ENCODE measurements at regions not wholly inside any gene's neighbourhood (a gene's known extent, or its start where the extent isn't known, plus 50 kb on each side); places are given as distances from the start of the nearest gene placed in this dataset.

DNA sequence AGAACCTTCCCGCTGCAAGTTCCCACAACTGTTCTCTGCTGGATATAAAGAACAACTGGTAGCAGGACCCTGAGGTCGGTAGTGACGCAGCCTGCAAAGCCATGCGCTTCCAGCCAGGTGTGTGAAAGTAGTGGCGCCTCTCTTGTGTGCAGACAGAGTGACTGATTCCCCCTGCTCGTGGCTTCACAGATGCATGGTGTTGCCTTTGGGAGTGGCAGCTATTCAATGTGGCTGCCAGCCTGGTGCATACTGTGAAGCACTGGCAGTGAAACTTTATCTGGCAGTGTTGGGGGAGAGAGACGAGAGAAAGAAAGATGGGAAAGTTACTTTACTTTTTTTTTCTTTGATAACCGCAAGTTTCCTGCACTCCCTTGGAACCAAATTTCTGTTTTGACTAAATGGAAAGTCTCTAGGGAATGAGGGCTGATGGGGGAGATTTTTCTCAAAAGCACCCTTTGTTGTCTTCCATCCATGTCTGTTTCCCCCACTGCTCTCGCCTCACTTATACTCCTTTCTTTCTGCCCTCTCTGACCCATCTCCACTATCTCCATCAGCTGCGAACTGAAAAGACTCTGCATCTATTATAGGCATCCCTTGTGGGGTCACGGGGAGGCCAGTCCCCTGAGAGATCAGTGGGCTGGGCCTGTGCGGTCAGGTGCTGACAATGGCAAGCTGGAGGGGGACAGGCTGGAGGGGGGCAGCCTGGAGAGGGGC, 90.0 kb upstream of the TNP1 start:
- no peak for DNase-seq (ENCODE audit: low read depth)
- no peaks in the 10 kb centered on the region for H3K36me3 ChIP-seq (ENCODE audit: control insufficient read depth, insufficient read depth, low read length)
- no peaks in the 10 kb centered on the region for H3K27me3 ChIP-seq (ENCODE audit: control insufficient read depth, insufficient read depth, low read length)
- no peak overlapping the region for H3K4me3 ChIP-seq (ENCODE audit: low read depth, low read length)
- no peak for FAIRE-seq
- TF ChIP-seq, protein P1, sequence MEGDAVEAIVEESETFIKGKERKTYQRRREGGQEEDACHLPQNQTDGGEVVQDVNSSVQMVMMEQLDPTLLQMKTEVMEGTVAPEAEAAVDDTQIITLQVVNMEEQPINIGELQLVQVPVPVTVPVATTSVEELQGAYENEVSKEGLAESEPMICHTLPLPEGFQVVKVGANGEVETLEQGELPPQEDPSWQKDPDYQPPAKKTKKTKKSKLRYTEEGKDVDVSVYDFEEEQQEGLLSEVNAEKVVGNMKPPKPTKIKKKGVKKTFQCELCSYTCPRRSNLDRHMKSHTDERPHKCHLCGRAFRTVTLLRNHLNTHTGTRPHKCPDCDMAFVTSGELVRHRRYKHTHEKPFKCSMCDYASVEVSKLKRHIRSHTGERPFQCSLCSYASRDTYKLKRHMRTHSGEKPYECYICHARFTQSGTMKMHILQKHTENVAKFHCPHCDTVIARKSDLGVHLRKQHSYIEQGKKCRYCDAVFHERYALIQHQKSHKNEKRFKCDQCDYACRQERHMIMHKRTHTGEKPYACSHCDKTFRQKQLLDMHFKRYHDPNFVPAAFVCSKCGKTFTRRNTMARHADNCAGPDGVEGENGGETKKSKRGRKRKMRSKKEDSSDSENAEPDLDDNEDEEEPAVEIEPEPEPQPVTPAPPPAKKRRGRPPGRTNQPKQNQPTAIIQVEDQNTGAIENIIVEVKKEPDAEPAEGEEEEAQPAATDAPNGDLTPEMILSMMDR (IDR thresholded peaks at IDR 0.05; ENCODE audit: insufficient read depth, low read length, severe bottlenecking) = no peak

DNA sequence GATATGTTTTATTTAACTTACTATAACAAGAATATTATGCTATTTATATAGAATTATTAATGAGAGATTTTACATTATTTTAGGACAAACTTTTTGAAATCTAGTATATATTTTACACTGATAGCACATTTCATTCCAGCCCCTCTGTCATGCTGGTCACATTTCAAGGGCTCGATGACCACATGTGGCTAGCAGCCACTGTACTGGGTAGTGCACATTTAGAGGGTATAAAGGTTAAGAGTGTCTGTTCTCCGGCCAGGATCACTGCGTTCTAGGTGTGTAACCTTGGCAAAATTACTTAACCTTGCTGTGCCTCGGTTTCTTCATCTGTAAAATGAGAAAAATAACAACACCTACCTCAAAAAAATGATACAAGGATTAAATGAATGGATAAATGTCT, 87.2 kb upstream of the TNP1 start:
- Histone ChIP-seq H3K36me3 (ENCODE audit: control insufficient read depth, insufficient read depth, low read length) (no peaks in the 10 kb centered on the region), H3K4me3 (ENCODE audit: low read depth, low read length) (no peak overlapping the region), H3K27me3 (ENCODE audit: control insufficient read depth, insufficient read depth, low read length) (no peaks in the 10 kb centered on the region)
- FAIRE-seq (no peak), DNase-seq (ENCODE audit: low read depth) (no peak)
- TF ChIP-seq, protein P1 (IDR thresholded peaks at IDR 0.05; ENCODE audit: insufficient read depth, low read length, severe bottlenecking) = no peak

DNA sequence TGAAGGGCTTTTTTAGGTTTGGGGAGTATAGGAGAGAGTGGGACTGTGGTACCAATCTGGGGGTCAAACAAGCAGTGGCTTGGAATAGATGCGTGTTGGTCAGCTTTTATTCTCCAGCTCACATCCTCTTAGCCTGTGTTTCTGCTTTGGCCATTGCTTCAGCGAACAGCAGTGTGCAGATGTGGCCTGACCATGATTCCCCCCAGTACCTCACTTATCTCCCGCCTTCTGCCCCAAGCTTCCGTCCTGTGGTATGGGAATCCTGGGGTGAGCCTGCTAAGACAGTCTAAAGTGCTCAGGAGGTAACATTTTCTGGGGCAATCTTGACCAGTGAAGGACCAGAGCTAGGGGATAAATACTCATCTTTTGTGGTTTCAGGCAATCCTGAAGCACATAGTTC, 84.9 kb upstream of the TNP1 start:
- Histone ChIP-seq H3K36me3 (ENCODE audit: control insufficient read depth, insufficient read depth, low read length) (no peaks in the 10 kb centered on the region), H3K4me3 (ENCODE audit: low read depth, low read length) (no peak overlapping the region), H3K27me3 (ENCODE audit: control insufficient read depth, insufficient read depth, low read length) (no peaks in the 10 kb centered on the region)
- no peak for FAIRE-seq
- TF ChIP-seq, protein P1 (IDR thresholded peaks at IDR 0.05; ENCODE audit: insufficient read depth, low read length, severe bottlenecking) = no peak
- DNase-seq (ENCODE audit: low read depth) = no peak

DNA sequence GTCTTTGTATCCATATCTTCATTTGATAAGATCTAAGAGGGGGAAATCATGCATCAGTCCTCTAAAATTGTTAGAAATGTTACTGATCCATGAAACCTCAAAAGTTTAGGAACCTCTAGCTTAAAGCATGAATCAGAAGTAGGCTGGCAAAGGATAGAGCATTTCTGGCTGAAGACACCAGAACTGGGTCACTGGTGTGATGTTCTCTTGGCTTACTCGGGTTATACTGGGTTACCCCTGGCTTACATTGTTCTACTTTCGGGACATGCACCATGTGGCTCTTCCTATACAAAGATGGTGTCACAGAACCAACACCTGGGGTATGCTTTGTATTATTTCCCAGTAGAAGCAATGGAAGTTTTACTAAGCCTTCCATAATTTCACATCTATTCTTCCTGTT, 83.2 kb upstream of the TNP1 start:
- Histone ChIP-seq H3K4me3 (ENCODE audit: low read depth, low read length) (no peak overlapping the region), H3K36me3 (ENCODE audit: control insufficient read depth, insufficient read depth, low read length) (no peaks in the 10 kb centered on the region), H3K27me3 (ENCODE audit: control insufficient read depth, insufficient read depth, low read length) (no peaks in the 10 kb centered on the region)
- FAIRE-seq = no peak
- DNase-seq (ENCODE audit: low read depth) = no peak
- TF ChIP-seq, protein P1 (IDR thresholded peaks at IDR 0.05; ENCODE audit: insufficient read depth, low read length, severe bottlenecking) = no peak

DNA sequence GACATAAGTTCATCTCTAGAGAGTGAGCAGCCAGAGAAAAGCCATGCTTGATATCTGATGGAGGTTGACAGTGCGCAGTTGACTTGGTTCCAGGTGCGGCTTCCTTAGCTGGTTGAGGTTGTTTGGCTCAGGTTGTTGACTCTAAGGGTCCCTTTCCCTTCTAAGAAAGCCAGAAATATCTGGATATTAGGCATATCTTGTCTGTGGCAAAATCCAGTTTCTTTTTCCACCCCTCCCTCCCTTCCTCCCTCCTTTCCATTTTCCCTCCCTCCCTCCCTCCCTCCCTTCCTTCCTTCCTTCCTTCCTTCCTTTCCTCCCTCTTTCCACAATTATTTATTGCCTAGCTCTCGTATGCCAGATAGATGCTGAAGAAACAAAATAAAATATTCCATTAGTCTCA, 82.6 kb upstream of the TNP1 start:
- DNase-seq (ENCODE audit: low read depth) (no peak), FAIRE-seq (no peak)
- Histone ChIP-seq H3K4me3 (ENCODE audit: low read depth, low read length) (no peak overlapping the region), H3K27me3 (ENCODE audit: control insufficient read depth, insufficient read depth, low read length) (no peaks in the 10 kb centered on the region), H3K36me3 (ENCODE audit: control insufficient read depth, insufficient read depth, low read length) (no peaks in the 10 kb centered on the region)
- TF ChIP-seq, protein P1 (IDR thresholded peaks at IDR 0.05; ENCODE audit: insufficient read depth, low read length, severe bottlenecking) = no peak

DNA sequence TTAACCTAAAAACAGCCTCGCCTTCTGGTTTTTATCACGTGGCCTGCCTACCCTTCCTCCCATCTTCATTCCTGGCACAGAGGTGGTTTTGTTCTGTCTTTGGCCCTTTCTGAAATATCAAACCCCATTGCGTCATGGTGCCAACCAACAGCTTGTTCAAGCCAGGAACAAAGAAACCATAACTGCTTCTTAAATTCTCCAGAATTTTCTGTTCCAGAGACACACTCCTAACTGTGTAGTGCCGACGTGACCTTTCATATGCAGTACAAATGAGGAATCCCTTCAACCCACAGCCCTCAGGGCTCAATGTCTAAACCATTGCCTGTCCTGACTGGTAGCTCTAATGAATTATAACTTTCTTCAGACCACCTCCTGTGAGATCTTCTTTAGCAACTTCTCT, 82.2 kb upstream of the TNP1 start:
- TF ChIP-seq, protein P1 (IDR thresholded peaks at IDR 0.05; ENCODE audit: insufficient read depth, low read length, severe bottlenecking) = no peak
- Histone ChIP-seq H3K4me3 (ENCODE audit: low read depth, low read length) (no peak overlapping the region), H3K36me3 (ENCODE audit: control insufficient read depth, insufficient read depth, low read length) (no peaks in the 10 kb centered on the region), H3K27me3 (ENCODE audit: control insufficient read depth, insufficient read depth, low read length) (peaks cover under 1% of the 10 kb centered on the region)
- DNase-seq (ENCODE audit: low read depth) (no peak), FAIRE-seq (no peak)

All from bronchial epithelial cell (primary cell).